H7 (cell line): ENCODE measurements at regions not wholly inside any gene's neighbourhood (a gene's known extent, or its start where the extent isn't known, plus 50 kb on each side); places are given as distances from the start of the nearest gene placed in this dataset.

Experiments used
- DNase-seq: peaks from one replicate; pipeline ENCODE4 v3.0.0; 2012
- H3K27me3 ChIP-seq: 2 replicates; pipeline ENCODE4 v1.6.0; 2011; ENCODE audit warnings: mild to moderate bottlenecking, low read length; ENCODE audit not compliant: control insufficient read depth, insufficient read depth
- H3K36me3 ChIP-seq: replicated peaks from 2 replicates; pipeline ENCODE4 v1.5.1; 2011; ENCODE audit warnings: low read length; ENCODE audit not compliant: control insufficient read depth, insufficient read depth
- H3K4me3 ChIP-seq: 2 replicates; pipeline ENCODE4 v1.5.1; 2011; ENCODE audit warnings: low read depth, mild to moderate bottlenecking, control low read depth, low read length, moderate library complexity; ENCODE audit not compliant: insufficient read depth

DNA sequence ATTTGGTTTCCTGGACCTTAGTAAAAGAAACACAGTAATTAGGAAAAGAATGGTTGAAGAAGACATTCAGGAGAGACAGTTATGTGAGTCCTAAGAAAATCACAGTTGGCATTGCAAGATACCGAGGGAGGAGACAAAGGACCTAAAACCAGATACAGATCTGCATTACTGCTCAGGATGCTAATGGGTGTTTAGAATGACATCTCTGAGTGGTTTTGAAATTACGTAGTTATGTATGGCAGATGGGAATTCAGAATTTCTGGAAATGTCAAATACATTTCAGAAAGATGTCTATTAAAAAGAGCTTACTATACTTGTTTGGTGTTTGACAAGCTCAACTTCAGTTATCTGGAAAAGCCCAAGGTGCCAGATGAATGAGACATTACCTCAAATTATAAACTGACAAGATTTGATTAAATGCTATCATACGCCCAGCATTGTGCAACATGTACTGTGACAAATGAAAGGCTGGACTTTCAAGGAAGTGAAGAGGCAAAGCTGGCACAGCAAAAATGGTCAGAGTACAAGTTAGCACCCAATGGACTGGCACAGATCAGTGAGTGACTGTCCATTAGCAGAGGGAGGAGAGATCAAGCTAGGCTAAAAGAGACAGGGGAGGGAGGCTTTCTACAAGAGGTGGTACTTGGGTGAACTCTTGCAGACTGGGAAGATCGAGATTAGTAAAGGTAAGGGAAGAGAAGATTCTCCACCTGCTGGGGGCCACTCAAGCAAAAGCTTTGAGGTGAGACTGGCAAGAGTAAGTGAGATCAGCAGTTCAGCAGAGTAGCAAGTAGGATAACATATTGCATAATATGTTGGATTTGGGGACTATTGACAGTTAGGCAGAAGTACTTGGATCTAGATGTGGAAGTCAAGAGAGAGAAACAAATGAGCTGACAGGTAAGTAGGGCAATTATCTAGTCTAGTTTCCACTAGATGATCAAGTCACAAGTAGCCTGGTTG lies 168.9 kb downstream of the CYRIA start:
- Histone ChIP-seq H3K4me3 (no peak overlapping the region), H3K36me3 (no peaks in the 10 kb centered on the region), H3K27me3 (no peaks in the 10 kb centered on the region)
- DNase-seq = no peak

DNA sequence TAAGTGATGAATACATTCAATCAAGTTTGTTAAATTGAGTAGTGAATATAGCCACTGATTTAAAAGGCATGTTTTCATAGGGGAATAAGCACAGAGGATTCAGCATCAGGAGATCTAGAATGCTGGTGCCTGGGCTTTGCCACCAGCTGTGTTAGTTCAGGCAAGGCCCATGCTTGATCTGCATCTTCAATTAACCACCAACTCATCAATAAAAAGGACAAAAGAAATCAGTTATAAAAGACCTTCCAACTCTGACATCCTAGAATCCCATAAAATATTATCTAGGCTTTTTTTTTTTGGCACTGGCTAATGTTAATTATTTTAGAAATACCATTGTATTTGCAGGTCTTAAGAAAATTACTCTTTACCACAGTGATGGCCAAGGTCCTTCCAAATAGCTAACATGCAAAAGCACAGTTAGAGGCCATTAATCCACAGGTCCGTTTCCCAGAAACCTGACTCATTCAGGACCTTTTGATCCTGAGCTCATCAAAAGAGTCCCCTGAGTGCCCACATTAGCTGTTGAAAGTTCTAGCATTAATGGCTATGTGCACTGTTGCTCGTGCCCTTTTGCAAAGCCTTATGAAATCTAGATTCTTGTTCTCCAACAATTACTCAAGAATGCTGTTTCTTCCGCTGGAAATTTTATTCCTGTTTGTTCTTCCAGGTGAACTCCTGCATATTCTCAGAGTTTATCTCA lies 170.0 kb downstream of the CYRIA start:
- Histone ChIP-seq H3K27me3 (no peaks in the 10 kb centered on the region), H3K36me3 (no peaks in the 10 kb centered on the region), H3K4me3 (no peak overlapping the region)
- DNase-seq = no peak

DNA sequence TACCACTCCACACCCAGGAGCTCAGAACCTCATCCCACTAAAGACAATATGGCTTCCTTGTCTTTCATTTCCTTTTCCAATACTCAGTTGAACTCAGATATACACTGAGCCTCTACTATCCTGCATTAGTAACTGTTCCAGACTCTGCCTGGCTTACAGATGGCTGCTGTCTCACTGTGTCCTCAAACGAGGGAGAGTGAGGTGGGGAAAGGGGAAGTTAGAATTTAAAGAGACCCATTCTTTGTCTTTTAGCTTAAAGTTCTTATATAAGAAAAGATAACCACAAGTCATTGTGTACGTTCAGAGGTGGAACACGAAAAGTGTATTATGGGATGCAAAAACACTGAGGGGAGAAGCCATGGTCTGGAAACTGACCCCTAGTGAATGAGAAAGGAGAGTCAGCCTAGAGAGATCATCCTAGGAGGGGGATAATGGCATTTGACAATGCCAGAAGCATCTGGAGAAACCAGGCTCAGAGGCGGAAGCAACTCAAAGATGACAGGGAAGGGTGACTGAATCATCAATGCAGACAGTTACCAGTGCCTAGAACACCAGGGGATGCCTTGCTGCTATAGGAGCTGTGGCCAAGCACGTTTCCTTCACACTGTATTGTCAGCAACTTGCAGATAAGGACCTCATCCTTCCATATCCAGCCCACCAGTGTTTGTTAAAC lies 170.7 kb downstream of the CYRIA start:
- no peaks in the 10 kb centered on the region for H3K27me3 ChIP-seq
- H3K36me3 ChIP-seq = no peaks in the 10 kb centered on the region
- H3K4me3 ChIP-seq = no peak overlapping the region
- DNase-seq = no peak

DNA sequence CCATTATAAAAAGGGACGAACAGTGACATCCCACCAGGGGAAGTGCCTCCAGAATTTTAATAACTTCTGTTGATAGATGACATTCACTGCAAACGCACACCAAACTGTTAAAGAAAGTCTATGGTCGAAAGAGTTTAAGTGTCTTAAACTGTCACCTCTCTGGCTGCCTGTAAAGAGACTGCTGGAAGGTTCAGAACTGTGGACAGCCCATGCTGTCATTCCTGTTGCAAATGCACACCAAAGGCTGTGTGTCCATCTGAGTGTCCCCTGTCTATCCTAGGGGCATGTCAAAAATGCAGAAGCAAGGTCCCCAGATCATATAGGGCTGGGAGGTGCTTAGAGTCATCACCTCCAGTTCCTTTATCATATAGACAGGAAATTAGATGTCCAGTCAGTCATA lies 171.8 kb downstream of the CYRIA start:
- no peaks in the 10 kb centered on the region for H3K27me3 ChIP-seq

DNA sequence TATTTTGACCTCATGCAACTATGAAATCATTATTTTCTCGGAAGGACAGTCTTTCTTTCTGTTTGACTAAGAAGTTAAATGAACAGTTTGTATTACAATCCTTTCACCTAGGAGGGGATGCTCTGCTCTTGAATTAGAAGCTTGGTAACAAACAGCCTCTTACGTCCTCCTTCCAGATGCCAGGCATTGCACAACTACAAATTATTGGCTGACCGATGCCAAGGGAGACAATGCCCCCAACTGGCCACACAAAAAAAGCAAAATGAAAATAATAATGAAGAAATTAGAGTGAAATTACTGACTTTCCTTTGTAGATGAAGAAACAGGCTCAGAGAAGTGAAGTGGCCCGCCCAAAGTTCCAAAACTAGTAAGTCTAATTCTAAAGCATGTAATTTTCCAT lies 177.9 kb downstream of the CYRIA start:
- Histone ChIP-seq H3K27me3 (no peaks in the 10 kb centered on the region), H3K36me3 (no peaks in the 10 kb centered on the region), H3K4me3 (no peak overlapping the region)
- DNase-seq = peak; percentile 41

More for the DNA sequence above, 171.8 kb downstream of the CYRIA start:
- no peak for DNase-seq
- Histone ChIP-seq H3K36me3 (no peaks in the 10 kb centered on the region), H3K4me3 (no peak overlapping the region)

DNA sequence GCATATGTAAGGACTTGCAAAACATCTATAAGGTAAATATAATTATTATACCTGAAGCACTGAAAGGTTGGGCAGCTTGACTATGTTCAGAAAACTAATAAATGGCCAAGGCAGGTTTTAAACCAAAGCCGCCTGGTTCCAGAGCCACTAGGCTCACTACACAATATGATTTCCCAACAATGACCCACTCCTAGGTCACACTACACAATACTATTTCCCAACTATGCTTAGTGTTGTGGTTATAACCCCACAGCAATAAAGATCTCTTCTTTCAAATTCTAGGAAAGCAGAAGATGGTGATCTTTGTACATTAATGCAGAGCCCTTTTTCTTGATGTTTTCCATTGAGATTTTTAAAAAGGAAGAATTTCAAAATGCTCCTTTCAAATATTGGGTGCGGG lies 180.4 kb downstream of the CYRIA start:
- Histone ChIP-seq H3K27me3 (no peaks in the 10 kb centered on the region), H3K36me3 (no peaks in the 10 kb centered on the region), H3K4me3 (no peak overlapping the region)
- DNase-seq = no peak

DNA sequence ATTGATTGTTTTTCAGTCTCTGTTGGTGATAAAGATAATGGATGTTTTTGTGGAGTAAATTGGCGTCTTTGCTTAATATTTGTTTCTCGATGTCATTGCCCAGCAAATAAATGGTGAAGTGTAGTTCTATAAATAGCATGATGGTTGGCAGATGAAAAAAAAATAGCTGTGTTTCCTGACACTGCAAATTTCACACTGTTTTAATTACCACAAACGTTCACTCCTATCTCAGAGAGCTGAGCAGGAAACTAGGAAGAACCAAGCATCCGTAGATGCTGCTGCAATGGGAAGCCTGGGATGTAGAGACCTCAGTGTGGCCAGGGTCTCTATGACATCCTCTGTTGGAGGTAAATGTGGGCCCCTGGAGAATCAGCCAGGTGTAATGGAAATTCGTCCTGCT lies 183.2 kb downstream of the CYRIA start:
- H3K4me3 ChIP-seq = no peak overlapping the region
- no peaks in the 10 kb centered on the region for H3K27me3 ChIP-seq
- no peak for DNase-seq
- H3K36me3 ChIP-seq = no peaks in the 10 kb centered on the region

DNA sequence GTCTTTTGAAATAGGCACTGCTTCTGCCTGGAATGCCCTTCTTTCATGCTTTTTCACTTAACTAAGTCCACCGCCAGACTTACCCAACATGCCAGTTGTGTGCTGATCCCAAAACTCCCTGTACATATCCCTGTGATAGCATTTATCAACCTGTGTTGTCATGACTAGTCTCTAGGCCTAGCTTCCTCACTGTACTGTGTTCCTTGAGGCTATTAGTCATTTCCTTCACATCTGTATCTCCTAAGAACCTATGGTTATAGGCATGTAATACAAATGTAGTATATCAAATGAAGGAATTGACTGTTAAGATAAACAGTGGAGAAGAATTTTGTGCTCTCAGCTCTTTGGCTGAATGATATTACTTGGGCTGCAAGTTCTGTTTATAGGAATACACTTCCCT lies 184.3 kb downstream of the CYRIA start:
- DNase-seq = no peak
- no peaks in the 10 kb centered on the region for H3K27me3 ChIP-seq

DNA sequence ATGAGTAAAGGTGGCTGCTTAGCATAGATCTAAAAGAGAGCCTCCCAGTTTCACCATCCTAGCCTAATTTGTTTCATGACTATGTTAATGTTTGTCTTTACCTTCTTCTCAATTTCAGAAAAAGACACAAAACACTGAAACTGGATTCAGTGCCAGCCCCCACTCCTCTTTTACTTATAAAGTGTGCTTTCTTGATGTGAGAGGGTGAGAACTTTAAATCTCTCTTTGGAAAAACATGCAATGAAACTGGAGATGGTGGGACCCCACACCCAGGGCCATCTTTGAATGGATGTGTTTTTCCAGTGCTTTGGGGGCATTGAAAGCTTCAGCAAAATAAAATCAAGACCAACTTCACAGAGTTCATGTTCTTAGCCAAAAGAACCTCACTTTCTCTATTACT lies 185.9 kb downstream of the CYRIA start:
- no peaks in the 10 kb centered on the region for H3K36me3 ChIP-seq
- no peaks in the 10 kb centered on the region for H3K27me3 ChIP-seq
- H3K4me3 ChIP-seq = no peak overlapping the region
- no peak for DNase-seq

More for the DNA sequence above, 184.3 kb downstream of the CYRIA start:
- no peak overlapping the region for H3K4me3 ChIP-seq
- H3K36me3 ChIP-seq = no peaks in the 10 kb centered on the region

DNA sequence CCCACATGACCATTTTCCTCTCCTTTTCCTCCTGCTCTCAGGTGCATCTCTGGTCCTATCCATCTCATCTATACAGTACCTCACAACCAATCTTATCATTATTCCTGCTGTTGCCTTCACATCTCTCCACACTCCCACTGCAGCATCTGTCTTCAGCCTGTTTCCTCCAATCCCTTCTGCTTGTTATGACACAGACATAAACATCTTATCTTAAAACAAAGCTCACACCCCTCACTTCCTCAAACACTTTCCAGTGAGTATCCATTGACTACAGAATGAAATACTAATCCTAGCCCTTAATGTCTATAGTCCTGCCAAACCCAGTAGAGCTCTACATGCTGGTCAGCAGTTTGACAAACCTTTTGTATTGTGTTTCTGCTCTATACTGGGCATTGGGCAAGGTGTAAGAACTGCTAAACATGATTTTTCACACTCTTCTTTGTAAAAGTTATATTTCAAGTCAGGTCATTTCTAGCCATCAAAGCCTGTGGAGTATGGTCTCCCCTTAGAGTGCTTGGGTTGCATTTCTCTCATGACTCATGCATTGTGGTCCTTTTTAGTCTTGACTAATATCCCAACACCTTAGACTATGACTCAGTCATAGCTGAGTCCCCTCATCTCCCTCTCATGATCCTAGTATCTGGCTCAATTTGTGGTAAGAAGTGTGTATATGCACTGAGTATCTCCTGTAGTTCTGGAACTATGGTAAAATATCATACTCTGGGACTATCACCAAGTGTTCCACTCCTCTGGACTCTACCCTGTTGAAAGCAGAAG lies 187.0 kb downstream of the CYRIA start:
- no peak overlapping the region for H3K4me3 ChIP-seq
- no peaks in the 10 kb centered on the region for H3K27me3 ChIP-seq
- DNase-seq = no peak
- H3K36me3 ChIP-seq = no peaks in the 10 kb centered on the region

DNA sequence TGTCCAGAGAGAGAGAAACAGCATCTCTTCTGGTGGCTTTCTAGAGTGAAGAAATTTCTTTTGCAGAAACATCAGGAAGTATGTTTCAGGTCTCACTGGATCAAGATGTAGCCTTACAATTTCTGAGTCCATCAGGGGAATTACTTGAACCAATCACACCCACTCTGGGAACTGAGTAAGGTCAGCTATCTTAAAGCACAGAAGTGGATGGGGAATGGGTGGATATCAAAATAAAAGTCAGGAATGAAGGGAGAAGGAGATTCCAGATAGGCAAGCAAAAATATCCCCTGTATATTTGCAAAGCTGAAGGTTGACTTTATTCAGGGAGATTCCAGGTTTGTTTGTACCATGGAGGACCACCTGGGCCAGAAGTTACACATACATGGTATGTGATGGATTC lies 188.0 kb downstream of the CYRIA start:
- Histone ChIP-seq H3K27me3 (no peaks in the 10 kb centered on the region), H3K4me3 (no peak overlapping the region), H3K36me3 (no peaks in the 10 kb centered on the region)
- DNase-seq = no peak

DNA sequence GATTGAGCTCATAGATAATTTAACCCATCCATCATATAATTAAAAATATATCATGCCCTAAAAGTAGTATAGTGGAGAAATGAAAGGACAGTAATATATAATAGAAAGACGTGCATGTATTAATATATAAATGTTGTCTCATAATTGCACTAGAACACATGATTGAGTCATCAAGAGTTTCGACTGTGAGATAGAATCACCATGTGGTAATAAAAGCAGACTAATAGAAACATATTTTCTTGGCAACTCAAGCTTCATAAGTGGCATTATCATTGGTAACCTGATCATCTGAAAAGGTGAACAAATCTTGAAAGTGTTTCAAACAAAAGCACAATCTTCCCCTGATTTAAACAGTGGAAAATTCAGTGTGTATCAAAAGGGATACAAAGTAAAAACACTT lies 188.8 kb downstream of the CYRIA start:
- Histone ChIP-seq H3K36me3 (no peaks in the 10 kb centered on the region), H3K27me3 (no peaks in the 10 kb centered on the region), H3K4me3 (no peak overlapping the region)
- DNase-seq = no peak

DNA sequence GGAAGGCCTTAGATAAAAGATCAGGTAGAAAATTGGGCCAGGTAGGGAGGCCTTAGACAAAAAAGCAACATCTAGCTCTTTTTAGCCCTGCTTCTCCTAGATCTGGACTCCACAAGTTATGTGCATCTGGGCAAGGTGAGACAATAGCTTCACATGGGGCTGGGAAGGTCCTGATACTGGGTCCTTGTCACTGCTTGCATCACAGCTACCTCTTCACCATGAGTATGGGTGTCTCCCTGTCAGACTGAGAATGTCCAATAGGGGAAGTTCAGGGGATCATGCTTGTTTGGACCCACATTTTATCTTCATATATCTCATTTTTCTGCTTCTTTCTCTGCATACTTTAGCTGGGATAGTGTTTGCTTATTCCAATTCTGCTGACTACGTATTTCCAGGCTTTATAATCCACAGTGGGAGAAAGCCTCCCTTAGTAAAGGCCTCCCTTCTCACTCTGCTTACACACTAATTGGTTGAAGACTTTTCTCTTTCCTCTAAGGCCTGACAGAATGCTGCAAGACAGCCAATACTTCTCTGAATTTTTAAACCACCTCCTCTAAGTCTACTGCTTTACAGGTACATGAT lies 189.6 kb downstream of the CYRIA start:
- H3K36me3 ChIP-seq = no peaks in the 10 kb centered on the region
- no peak overlapping the region for H3K4me3 ChIP-seq
- no peaks in the 10 kb centered on the region for H3K27me3 ChIP-seq
- DNase-seq = no peak

DNA sequence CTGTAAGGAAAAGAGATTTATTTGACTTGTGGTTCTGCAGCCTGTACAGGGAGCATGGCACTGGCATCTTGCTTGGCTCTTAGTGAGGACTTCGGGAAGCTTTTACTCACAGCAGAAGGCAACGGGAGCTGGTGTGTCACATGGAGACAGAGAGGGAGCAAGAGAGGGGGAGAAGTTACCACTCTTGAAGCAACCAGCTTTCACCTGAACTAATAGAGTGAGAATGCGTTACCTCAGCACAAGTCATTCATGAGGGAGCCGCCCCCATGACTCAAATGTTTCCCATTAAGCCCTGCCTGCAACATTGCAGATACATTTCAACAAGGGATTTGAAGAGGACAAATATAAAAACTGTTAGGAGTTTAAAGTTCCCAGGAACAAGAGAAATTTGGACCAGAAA lies 190.0 kb downstream of the CYRIA start:
- Histone ChIP-seq H3K4me3 (no peak overlapping the region), H3K27me3 (no peaks in the 10 kb centered on the region), H3K36me3 (no peaks in the 10 kb centered on the region)
- DNase-seq = no peak
